Upper lobe of right lung (tissue), 1 donor: ENCODE measurements at regions not wholly inside any gene's neighbourhood (a gene's known extent, or its start where the extent isn't known, plus 50 kb on each side); places are given as distances from the start of the nearest gene placed in this dataset.

Experiments used
- ATAC-seq: fragments of 200-7000 bp; cut with Tn5 transposase; one replicate; pipeline ENCODE4 v1.9.1; 2020; ENCODE audit warnings: mild to moderate bottlenecking, moderate library complexity
- DNase-seq: peaks from one replicate; pipeline ENCODE4 v3.0.0-alpha.2; 2020
- H3K27ac ChIP-seq: fragments of 200-600 bp; one replicate; pipeline ENCODE4 v1.8.0; 2022
- H3K27me3 ChIP-seq: fragments of 200-600 bp; one replicate; pipeline ENCODE4 v1.8.0; 2022; ENCODE audit warnings: mild to moderate bottlenecking
- H3K36me3 ChIP-seq: fragments of 200-600 bp; one replicate; pipeline ENCODE4 v1.8.0; 2022
- H3K4me1 ChIP-seq: fragments of 200-600 bp; one replicate; pipeline ENCODE4 v1.8.0; 2022
- H3K4me3 ChIP-seq: fragments of 200-600 bp; one replicate; pipeline ENCODE4 v1.8.0; 2022; ENCODE audit warnings: mild to moderate bottlenecking
- H3K9me3 ChIP-seq: fragments of 200-600 bp; one replicate; pipeline ENCODE4 v1.8.0; 2022
- intact Hi-C: fragments of 100-400 bp; cut with DNase I; formaldehyde crosslinking; loops from one replicate; pipeline ENCODE4 v1.11.0; 2022
- TF ChIP-seq, protein P1 (sequence below): fragments of 200-600 bp; IDR thresholded peaks from one replicate; pipeline ENCODE4 v1.8.0; 2022; ENCODE audit warnings: antibody characterized with exemption
- donor health status: DM: no; HTN: yes; CAD: no; lungs with severe emphysema.

DNA sequence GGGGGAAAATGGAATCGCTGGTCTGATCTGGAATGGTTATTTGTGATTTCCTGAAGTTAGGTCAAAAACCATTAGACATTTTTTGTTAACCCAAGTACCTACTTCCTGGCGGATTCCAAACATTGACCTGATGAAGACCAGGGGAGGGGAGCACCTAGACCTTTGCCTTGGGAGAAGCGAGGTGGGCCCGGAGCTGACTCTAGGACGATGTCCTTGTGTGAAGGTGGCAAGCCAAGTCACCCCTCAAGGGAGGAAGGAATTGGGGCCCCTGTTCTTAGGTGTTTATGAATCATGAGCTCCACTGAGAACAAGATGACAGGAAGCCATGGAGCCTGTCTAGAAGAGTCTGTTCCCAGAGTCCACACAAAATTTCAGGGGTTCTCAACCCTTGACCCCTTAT is 204.9 kb upstream of the FOXF1 start:
- no peak for ATAC-seq
- intact Hi-C loops: no loop called here
- no peaks in the 10 kb centered on the region for H3K27me3 ChIP-seq
- DNase-seq: no peak
- H3K36me3 ChIP-seq: no peaks in the 10 kb centered on the region
- peaks cover 14% of the 10 kb centered on the region for H3K4me1 ChIP-seq
- H3K27ac ChIP-seq: no peak overlapping the region
- H3K4me3 ChIP-seq: no peak overlapping the region
- no peaks in the 10 kb centered on the region for H3K9me3 ChIP-seq
- TF ChIP-seq, protein P1, sequence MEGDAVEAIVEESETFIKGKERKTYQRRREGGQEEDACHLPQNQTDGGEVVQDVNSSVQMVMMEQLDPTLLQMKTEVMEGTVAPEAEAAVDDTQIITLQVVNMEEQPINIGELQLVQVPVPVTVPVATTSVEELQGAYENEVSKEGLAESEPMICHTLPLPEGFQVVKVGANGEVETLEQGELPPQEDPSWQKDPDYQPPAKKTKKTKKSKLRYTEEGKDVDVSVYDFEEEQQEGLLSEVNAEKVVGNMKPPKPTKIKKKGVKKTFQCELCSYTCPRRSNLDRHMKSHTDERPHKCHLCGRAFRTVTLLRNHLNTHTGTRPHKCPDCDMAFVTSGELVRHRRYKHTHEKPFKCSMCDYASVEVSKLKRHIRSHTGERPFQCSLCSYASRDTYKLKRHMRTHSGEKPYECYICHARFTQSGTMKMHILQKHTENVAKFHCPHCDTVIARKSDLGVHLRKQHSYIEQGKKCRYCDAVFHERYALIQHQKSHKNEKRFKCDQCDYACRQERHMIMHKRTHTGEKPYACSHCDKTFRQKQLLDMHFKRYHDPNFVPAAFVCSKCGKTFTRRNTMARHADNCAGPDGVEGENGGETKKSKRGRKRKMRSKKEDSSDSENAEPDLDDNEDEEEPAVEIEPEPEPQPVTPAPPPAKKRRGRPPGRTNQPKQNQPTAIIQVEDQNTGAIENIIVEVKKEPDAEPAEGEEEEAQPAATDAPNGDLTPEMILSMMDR: no peak

DNA sequence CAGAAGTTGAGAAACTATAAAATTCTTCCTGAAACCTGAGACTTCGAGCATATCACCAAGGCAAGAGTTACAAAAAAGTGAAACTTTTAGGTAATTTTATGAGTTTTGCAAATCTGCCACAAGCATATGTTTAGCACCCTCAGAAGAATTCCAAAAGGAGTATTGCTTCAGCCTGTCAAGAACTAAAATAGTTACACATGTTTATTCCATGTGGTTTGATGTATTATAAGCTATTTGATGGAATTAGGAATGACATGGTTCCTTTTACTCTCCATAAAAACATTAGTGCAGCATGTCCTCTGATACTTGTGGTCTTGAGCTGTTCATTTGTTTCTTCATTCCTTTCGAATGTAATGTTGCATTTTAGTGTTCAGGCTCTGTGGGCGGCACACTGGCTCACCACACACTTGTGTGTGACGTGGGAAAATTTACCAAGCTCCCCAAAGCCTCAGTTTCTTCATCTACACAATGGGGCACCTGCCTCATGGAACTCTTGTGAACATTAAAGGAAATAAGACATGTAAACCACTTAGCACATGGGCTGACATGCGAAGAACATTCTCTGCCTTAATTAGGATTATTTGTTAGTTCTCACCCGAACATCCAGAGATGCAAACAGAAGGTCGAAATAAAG is 204.2 kb upstream of the FOXF1 start:
- Histone ChIP-seq H3K36me3 (no peaks in the 10 kb centered on the region), H3K4me3 (no peak overlapping the region), H3K27ac (no peak overlapping the region), H3K9me3 (no peaks in the 10 kb centered on the region), H3K4me1 (peaks cover 8% of the 10 kb centered on the region), H3K27me3 (no peaks in the 10 kb centered on the region)
- TF ChIP-seq, protein P1: no peak
- DNase-seq: no peak
- intact Hi-C loops: no loop called here
- no peak for ATAC-seq

DNA sequence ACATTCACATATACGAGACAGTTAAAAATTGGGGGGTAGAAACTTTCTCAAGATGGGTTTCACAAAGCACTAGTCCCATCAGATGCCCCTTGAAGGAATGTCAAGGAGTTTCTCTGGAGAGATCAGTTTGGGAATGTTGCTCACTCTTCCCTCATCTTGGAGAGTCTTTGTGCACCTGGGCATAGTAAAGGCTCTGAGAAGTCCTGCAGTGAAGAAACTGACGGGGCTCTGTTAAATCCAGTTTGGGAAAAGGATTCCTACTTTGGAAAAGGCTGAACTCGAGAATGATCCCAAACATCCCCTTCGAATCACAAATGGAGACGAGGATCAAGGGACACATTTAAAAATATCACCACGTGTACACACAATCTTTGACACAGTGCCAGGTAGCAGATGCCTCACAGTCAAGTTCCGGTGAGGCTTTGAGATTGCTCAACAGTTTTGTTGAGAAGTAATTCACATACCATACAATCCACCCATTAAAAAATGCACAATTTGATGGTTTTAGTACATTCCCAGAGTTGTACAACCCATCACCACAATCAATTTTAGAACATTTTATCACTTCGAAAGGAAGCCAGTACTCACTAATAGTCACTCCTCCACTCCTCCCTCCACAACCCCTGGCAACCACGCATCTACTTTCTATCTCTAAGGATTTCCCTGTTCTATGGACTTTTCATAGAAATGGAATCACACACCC is 203.4 kb upstream of the FOXF1 start:
- Histone ChIP-seq H3K9me3 (no peaks in the 10 kb centered on the region), H3K4me1 (peaks cover 5% of the 10 kb centered on the region), H3K27me3 (no peaks in the 10 kb centered on the region), H3K27ac (no peak overlapping the region), H3K36me3 (no peaks in the 10 kb centered on the region), H3K4me3 (no peak overlapping the region)
- TF ChIP-seq, protein P1: no peak
- ATAC-seq (no peak), DNase-seq (no peak)
- intact Hi-C loops: no loop called here

DNA sequence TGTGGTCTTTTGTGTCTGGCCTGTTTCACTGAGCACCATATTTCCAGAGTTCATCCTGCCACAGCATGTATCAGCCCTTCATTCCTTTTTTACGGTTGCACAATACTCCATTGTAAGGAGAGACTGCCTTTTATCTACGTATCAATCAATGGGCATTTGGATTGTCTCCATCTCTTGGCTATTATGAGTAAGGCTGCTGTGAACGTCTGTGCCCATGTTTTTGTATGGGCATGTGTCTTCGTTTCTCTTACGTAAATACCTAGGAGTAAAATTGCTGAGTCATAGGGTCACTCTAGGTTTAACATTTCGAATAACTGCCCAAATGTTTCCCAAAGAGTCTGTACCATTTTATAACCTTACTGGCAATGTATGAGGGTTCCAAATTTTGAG is 202.8 kb upstream of the FOXF1 start:
- H3K36me3 ChIP-seq: no peaks in the 10 kb centered on the region
- no peaks in the 10 kb centered on the region for H3K27me3 ChIP-seq
- no peak for ATAC-seq
- no peak for DNase-seq
- H3K4me3 ChIP-seq: no peak overlapping the region
- TF ChIP-seq, protein P1: no peak
- no peak overlapping the region for H3K27ac ChIP-seq
- intact Hi-C loops: no loop called here
- H3K9me3 ChIP-seq: no peaks in the 10 kb centered on the region
- H3K4me1 ChIP-seq: peaks cover 5% of the 10 kb centered on the region

DNA sequence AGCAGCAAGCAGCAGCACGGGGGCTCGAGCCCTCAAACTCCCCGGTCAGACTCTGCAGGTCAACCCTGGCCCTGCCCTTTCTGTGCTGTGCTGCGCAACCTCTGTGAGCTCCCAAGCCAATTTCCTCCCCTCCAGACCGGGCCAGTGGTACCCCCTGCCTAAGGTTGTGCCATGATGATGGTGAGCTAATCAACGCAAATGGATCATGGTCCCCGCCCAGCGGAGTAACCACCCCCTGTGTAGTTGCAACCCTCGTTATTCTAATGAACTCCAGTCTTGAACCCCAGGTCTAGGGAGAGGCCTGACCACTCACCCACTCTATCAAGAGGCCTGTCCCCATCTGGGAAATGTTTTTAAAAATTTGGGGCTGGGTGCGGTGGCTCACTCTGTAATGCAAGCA is 201.8 kb upstream of the FOXF1 start:
- intact Hi-C loops: no loop called here
- Histone ChIP-seq H3K27ac (no peak overlapping the region), H3K27me3 (peaks cover 6% of the 10 kb centered on the region), H3K36me3 (no peaks in the 10 kb centered on the region), H3K9me3 (no peaks in the 10 kb centered on the region), H3K4me1 (no peaks in the 10 kb centered on the region), H3K4me3 (no peak overlapping the region)
- TF ChIP-seq, protein P1: no peak
- DNase-seq: no peak
- no peak for ATAC-seq
